ENCODE measurements at regions not wholly inside any gene's neighbourhood (a gene's known extent, or its start where the extent isn't known, plus 50 kb on each side); places are given as distances from the start of the nearest gene placed in this dataset.

- Histone ChIP-seq H3K9me3 (no peaks in the 10 kb centered on the region), H3K27me3 (no peaks in the 10 kb centered on the region), H3K36me3 (no peaks in the 10 kb centered on the region), H3K4me1 (peaks cover 0 to 4% of the 10 kb centered on the region in 2 donors), H3K27ac (no peak overlapping the region), H3K4me3 (no peak overlapping the region)
- intact Hi-C loops (cut with DNase I; ENCODE audit: low total_unique reads) (loop anchor here (2.0 to 5.0 kb wide), 3 partner anchors 293 to 1238 kb away; no protein-coding TSS in a partner anchor), in situ Hi-C loops (cut with MboI; ENCODE audit: low sequenced_read_pairs in 4 of 4) (loop anchor here (10.0 to 25.0 kb wide), 6 partner anchors 291 to 1241 kb away; no protein-coding TSS in a partner anchor)
- no peak for ATAC-seq
- DNase-seq, result no peak
- TF ChIP-seq POLR2A (IDR thresholded peaks at IDR 0.05), result no peak
- TF ChIP-seq, protein P1, sequence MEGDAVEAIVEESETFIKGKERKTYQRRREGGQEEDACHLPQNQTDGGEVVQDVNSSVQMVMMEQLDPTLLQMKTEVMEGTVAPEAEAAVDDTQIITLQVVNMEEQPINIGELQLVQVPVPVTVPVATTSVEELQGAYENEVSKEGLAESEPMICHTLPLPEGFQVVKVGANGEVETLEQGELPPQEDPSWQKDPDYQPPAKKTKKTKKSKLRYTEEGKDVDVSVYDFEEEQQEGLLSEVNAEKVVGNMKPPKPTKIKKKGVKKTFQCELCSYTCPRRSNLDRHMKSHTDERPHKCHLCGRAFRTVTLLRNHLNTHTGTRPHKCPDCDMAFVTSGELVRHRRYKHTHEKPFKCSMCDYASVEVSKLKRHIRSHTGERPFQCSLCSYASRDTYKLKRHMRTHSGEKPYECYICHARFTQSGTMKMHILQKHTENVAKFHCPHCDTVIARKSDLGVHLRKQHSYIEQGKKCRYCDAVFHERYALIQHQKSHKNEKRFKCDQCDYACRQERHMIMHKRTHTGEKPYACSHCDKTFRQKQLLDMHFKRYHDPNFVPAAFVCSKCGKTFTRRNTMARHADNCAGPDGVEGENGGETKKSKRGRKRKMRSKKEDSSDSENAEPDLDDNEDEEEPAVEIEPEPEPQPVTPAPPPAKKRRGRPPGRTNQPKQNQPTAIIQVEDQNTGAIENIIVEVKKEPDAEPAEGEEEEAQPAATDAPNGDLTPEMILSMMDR (IDR thresholded peaks at IDR 0.05 in 4 of 5, conservative IDR thresholded peaks at IDR 0.05 in 1 of 5), result no peak
Measured at GRCh38 chr6:45715508-45715803, 300.2 kb downstream of the CLIC5 start.

- intact Hi-C loops (cut with DNase I; ENCODE audit: low total_unique reads), result loop anchor here (1.0 to 5.0 kb wide), 4 partner anchors 292 to 1238 kb away; no protein-coding TSS in a partner anchor
- in situ Hi-C loops (cut with MboI; ENCODE audit: low sequenced_read_pairs in 4 of 4), result loop anchor here (5.0 to 25.0 kb wide), 8 partner anchors 290 to 1240 kb away; no protein-coding TSS in a partner anchor
- H3K4me1 ChIP-seq, result peaks cover 0 to 7% of the 10 kb centered on the region in 2 donors
- H3K4me3 ChIP-seq, result no peak overlapping the region
- H3K36me3 ChIP-seq, result no peaks in the 10 kb centered on the region
- ATAC-seq (peak; percentile 95 to 96), DNase-seq (peak; percentile 16 to 43)
- no peaks in the 10 kb centered on the region for H3K9me3 ChIP-seq
- no peaks in the 10 kb centered on the region for H3K27me3 ChIP-seq
- no peak overlapping the region for H3K27ac ChIP-seq
- TF ChIP-seq POLR2A (IDR thresholded peaks at IDR 0.05), result no peak
- TF ChIP-seq, protein P1 (IDR thresholded peaks at IDR 0.05 in 4 of 5, conservative IDR thresholded peaks at IDR 0.05 in 1 of 5), result peak; percentile 60 to 84 (median 70)
Measured at GRCh38 chr6:45714741-45715507, 300.7 kb downstream of the CLIC5 start.

GRCh38 chr6:45714006-45714730, 301.5 kb downstream of the CLIC5 start:
- Histone ChIP-seq H3K4me3 (no peak overlapping the region), H3K36me3 (no peaks in the 10 kb centered on the region), H3K27ac (no peak overlapping the region), H3K9me3 (no peaks in the 10 kb centered on the region), H3K4me1 (peaks cover 0 to 7% of the 10 kb centered on the region in 2 donors), H3K27me3 (no peaks in the 10 kb centered on the region)
- ATAC-seq (no peak), DNase-seq (no peak)
- in situ Hi-C loops (cut with MboI; ENCODE audit: low sequenced_read_pairs in 4 of 4), result loop anchor here (5.0 to 25.0 kb wide), 8 partner anchors 289 to 1239 kb away; no protein-coding TSS in a partner anchor
- intact Hi-C loops (cut with DNase I; ENCODE audit: low total_unique reads), result loop anchor here (1.0 to 2.0 kb wide), 3 partner anchors 291 to 1059 kb away; no protein-coding TSS in a partner anchor
- TF ChIP-seq, protein P1 (IDR thresholded peaks at IDR 0.05 in 4 of 5, conservative IDR thresholded peaks at IDR 0.05 in 1 of 5), result no peak
- no peak for TF ChIP-seq POLR2A (IDR thresholded peaks at IDR 0.05)
